ENCODE measurements at regions not wholly inside any gene's neighbourhood (a gene's known extent, or its start where the extent isn't known, plus 50 kb on each side); places are given as distances from the start of the nearest gene placed in this dataset.
"Not testable (repeated sequence)": the region's sequence is repeated elsewhere in the genome, so short reads cannot be mapped to it uniquely, and the experiment has no call there.

DNA sequence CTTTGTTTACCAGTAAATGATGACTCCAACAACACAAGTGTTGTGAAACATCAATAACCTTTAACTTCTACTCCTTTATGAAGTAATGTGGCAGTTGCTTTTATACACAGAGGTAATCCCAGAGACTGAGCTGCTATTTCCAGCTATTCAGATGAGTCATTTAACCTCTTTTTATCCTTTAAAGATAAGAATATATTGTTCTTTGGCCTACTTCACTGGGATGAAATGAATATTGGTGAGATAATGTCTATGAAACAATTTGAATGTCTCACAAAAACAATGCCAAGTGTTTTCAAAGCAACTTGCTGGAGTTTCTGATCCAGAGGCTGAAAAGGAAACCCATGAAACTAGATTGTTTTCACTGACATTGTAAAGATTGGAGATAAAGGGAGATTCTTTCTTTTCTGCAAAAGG is 564.4 kb upstream of the LUZP2 start:
- Histone ChIP-seq H3K4me3 (no peak overlapping the region), H3K27ac (no peak overlapping the region)
- TF ChIP-seq, protein P1, sequence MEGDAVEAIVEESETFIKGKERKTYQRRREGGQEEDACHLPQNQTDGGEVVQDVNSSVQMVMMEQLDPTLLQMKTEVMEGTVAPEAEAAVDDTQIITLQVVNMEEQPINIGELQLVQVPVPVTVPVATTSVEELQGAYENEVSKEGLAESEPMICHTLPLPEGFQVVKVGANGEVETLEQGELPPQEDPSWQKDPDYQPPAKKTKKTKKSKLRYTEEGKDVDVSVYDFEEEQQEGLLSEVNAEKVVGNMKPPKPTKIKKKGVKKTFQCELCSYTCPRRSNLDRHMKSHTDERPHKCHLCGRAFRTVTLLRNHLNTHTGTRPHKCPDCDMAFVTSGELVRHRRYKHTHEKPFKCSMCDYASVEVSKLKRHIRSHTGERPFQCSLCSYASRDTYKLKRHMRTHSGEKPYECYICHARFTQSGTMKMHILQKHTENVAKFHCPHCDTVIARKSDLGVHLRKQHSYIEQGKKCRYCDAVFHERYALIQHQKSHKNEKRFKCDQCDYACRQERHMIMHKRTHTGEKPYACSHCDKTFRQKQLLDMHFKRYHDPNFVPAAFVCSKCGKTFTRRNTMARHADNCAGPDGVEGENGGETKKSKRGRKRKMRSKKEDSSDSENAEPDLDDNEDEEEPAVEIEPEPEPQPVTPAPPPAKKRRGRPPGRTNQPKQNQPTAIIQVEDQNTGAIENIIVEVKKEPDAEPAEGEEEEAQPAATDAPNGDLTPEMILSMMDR (IDR thresholded peaks at IDR 0.05) = no peak
- no peak for DNase-seq (ENCODE audit: low spot score)

DNA sequence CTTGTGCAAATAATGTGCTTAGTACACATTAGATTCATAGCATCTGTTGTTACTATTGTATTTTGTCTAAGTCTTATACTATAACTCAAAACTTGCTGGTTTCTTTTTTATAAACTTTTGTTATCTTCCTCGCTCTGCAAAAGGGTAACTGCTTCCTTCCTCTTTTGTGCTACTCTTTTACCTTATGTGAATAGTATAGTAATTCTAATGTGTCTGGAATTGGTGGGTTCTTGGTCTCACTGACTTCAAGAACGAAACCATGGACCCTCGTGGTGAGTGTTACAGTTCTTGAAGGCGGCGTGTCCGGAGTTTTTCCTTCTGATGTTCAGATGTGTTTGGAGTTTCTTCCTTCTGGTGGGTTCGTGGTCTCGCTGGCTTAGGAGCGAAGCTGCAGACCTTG is 563.1 kb upstream of the LUZP2 start:
- TF ChIP-seq, protein P1 (IDR thresholded peaks at IDR 0.05) = no peak
- H3K4me3 ChIP-seq = no peak overlapping the region
- no peak for DNase-seq (ENCODE audit: low spot score)
- no peak overlapping the region for H3K27ac ChIP-seq

DNA sequence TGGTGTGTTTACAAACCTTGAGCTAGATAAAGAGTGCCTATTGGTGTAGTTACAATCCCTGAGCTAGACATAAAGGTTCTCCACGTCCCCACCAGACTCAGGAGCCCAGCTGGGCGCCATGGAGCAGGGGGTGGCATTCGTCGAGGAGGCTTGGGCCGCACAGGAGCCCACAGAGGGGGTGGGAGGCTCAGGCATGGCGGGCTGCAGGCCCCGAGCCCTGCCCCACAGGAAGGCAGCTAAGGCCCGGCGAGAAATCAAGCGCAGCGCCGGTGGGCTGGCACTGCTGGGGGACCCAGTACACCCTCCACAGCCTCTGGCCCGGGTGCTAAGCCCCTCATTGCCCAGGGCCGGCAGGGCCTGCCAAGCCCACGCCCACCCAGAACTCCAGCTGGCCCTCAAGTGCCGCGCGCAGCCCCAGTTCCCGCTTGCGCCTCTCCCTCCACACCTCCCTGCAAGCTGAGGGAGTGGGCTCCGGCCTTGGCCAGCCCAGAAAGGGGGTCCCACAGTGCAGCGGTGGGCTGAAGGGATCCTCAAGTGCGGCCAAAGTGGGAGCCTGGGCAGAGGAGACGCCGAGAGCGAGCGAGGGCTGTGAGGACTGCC is 562.1 kb upstream of the LUZP2 start:
- not testable (repeated sequence) for H3K4me3 ChIP-seq; H3K27ac ChIP-seq; DNase-seq (ENCODE audit: low spot score)

DNA sequence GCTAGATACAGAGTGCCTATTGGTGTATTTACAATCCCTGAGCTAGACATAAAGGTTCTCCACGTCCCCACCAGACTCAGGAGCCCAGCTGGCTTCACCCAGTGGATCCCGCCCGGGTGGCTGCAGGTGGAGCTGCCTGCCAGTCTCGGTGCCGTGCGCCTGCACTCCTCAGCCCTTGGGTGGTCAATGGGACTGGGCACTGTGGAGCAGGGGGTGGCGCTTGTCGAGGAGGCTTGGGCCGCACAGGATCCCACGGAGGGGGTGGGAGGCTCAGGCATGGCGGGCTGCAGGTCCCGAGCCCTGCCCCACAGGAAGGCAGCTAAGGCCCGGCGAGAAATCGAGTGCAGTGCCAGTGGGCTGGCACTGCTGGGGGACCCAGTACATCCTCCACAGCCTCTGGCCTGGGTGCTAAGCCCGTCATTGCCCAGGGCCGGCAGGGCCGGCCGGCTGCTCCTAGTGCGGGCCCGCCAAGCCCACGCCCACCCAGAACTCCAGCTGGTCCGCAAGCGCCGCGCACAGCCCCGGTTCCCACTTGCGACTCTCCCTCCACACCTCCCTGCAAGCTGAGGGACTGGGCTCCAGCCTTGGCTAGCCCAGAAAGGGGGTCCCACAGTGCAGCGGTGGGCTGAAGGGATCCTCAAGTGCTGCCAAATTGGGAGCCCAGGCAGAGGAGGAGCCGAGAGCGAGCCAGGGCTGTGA is 554.6 kb upstream of the LUZP2 start:
- not testable (repeated sequence) for DNase-seq (ENCODE audit: low spot score); H3K27ac ChIP-seq; H3K4me3 ChIP-seq

DNA sequence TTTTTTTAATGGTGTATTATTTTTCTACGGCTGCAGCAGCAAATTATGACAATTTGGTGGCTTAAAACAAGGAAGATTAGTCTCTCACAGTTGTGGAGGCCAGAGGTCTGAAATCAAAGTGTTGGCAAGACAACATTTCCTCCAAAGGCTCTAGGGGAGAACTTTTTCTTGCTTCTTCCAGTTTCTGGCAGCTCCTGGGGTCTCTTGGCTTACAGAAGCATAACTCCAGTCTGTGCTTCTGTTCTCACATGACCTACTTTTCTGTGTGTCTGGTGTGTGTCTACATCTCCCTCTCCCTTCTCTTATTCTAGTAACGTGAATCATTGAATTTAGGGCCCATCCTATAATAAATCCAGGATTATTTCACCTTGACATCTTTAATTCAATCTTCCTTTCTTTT is 551.9 kb upstream of the LUZP2 start:
- TF ChIP-seq, protein P1 (IDR thresholded peaks at IDR 0.05) = no peak
- DNase-seq (ENCODE audit: low spot score) = no peak
- Histone ChIP-seq H3K4me3 (no peak overlapping the region), H3K27ac (no peak overlapping the region)

DNA sequence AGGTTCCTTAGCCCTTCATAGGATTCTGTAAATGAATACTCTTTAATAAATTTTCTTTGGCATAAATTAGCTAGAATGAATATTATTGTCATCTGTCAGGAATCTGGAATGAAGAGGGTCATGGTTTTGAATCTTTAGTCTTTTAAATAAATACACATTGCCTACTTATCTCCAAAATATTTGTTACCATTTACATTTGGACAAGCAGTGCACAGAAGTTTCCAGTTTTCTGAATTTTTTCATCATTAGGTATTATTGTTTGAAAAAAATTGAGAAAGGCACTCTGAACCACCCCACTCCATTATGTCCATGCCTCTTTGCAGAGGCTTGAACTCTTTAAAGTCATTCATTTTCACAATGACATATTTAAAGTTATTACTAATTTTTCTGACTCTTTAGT is 549.0 kb upstream of the LUZP2 start:
- TF ChIP-seq, protein P1 (IDR thresholded peaks at IDR 0.05) = no peak
- Histone ChIP-seq H3K27ac (no peak overlapping the region), H3K4me3 (no peak overlapping the region)
- DNase-seq (ENCODE audit: low spot score) = no peak

DNA sequence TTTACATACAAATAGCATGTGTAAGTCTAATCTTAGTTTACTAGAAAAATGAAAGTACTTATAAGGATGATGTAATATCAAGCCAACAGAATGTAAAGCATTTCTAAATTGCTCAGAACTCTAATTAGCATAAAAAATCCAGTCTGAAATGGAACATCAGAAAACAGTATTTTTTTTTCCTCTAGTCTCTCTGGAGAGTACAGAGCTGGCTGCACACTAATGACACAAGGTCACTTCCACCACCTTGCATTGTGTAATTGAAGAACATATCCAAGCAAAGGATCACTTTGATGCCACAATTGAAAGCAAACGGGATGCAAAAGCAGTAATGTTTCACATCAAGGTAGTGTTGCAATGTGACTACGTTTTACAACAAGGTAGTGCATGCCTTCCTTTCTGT is 548.0 kb upstream of the LUZP2 start:
- Histone ChIP-seq H3K27ac (no peak overlapping the region), H3K4me3 (no peak overlapping the region)
- TF ChIP-seq, protein P1 (IDR thresholded peaks at IDR 0.05) = no peak
- no peak for DNase-seq (ENCODE audit: low spot score)

DNA sequence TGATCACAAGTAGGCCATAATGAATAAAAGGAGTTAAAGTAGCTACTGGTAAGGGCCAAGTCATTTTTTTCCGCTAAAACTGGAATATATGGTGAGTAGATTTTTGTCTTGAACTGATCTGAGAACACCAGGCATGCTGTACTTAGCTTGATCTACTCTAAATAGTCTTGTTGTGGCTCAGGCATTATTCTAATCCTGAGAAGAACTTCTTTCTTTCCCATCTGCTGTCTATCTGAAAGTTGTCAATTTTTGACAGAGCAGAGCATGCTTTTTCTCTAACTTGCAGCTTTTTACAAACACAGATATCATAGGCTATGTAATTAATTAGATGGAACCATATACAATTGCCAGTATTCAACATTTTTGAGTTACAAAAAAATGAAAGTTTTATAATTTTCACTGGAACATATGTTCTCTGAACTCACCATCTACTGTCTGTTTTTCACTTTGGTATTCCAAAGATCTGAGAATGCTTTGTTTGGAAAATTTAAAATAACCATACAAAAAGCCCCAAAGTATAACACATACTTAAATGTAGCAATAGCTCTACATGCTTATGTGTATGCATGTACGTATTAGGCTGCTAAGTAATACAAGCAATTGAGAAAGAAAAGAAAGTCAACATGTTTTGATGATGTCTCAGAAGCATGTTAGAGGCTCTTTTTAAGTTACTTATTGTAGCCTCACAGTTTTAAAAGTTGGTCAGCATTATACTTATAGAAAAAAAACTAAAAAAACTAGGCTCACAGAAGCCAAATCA is 542.7 kb upstream of the LUZP2 start:
- H3K4me3 ChIP-seq = no peak overlapping the region
- TF ChIP-seq, protein P1 (IDR thresholded peaks at IDR 0.05) = no peak

More for the DNA sequence above, 542.7 kb upstream of the LUZP2 start:
- H3K27ac ChIP-seq = no peak overlapping the region
- no peak for DNase-seq (ENCODE audit: low spot score)

Data from coronary artery (tissue), 2 donors.